ENCODE measurements at regions not wholly inside any gene's neighbourhood (a gene's known extent, or its start where the extent isn't known, plus 50 kb on each side); places are given as distances from the start of the nearest gene placed in this dataset.

- H3F3A ChIP-seq (ENCODE audit: low read depth), result no peaks in the 10 kb centered on the region
- H3K9ac ChIP-seq, result no peak overlapping the region
- Mint-ChIP-seq H3K27ac (no peak overlapping the region), H3K4me3 (no peak overlapping the region), H3K9me3 (no peaks in the 10 kb centered on the region), H3K4me1 (peaks cover 7% of the 10 kb centered on the region), H3K27me3 (ENCODE audit: insufficient read depth, low read depth) (no peaks in the 10 kb centered on the region), H3K36me3 (no peaks in the 10 kb centered on the region)
- H3K4me3 ChIP-seq, result no peak overlapping the region
- H3K9me3 ChIP-seq (ENCODE audit: low read depth), result no peaks in the 10 kb centered on the region
- H4K20me1 ChIP-seq (ENCODE audit: low read depth), result no peaks in the 10 kb centered on the region
- H3K4me1 ChIP-seq, result no peaks in the 10 kb centered on the region
- no peak overlapping the region for H3K4me2 ChIP-seq
- peaks cover 39% of the 10 kb centered on the region for H3K27me3 ChIP-seq
- no peak overlapping the region for H3K27ac ChIP-seq
- no peaks in the 10 kb centered on the region for H3K36me3 ChIP-seq
- H3K79me2 ChIP-seq (ENCODE audit: low read depth), result no peaks in the 10 kb centered on the region
- no peak overlapping the region for H2AFZ ChIP-seq (replicated peaks)
- DNase-seq (ENCODE audit: low spot score), result no peak
- TF ChIP-seq EZH2 (IDR thresholded peaks at IDR 0.05) (no peak), EZH2phosphoT487 (IDR thresholded peaks at IDR 0.05) (no peak)
- TF ChIP-seq, protein P1, sequence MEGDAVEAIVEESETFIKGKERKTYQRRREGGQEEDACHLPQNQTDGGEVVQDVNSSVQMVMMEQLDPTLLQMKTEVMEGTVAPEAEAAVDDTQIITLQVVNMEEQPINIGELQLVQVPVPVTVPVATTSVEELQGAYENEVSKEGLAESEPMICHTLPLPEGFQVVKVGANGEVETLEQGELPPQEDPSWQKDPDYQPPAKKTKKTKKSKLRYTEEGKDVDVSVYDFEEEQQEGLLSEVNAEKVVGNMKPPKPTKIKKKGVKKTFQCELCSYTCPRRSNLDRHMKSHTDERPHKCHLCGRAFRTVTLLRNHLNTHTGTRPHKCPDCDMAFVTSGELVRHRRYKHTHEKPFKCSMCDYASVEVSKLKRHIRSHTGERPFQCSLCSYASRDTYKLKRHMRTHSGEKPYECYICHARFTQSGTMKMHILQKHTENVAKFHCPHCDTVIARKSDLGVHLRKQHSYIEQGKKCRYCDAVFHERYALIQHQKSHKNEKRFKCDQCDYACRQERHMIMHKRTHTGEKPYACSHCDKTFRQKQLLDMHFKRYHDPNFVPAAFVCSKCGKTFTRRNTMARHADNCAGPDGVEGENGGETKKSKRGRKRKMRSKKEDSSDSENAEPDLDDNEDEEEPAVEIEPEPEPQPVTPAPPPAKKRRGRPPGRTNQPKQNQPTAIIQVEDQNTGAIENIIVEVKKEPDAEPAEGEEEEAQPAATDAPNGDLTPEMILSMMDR (IDR thresholded peaks at IDR 0.05), result no peak
Observed at GRCh38 chr3:69688400-69688799, 50.9 kb upstream of the MITF start.

DNA sequence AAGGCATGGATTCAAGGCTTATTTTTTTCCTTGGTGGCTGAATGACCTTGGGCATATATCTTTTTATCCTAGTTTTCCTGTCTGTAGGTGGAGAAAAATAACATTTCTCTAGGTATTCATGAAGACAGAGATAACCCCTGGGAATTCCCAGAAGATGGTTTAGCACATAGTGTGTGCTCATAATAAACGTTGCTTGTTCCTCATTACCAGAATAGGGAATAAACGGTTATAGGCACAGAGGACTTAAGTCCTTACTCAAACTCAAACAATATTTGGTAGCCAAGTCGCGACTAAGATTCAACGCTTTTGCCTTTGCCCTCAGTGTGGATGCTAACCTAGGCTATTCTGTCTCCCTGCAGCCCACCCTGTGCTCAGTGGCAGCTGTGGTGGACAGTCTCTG is 51.6 kb upstream of the MITF start:
- Histone ChIP-seq H2AFZ (replicated peaks) (no peak overlapping the region), H3K4me1 (no peaks in the 10 kb centered on the region), H3K27ac (no peak overlapping the region), H3K9me3 (ENCODE audit: low read depth) (no peaks in the 10 kb centered on the region), H3K27me3 (peaks cover 47% of the 10 kb centered on the region), H3K36me3 (no peaks in the 10 kb centered on the region), H3K4me3 (no peak overlapping the region), H3F3A (ENCODE audit: low read depth) (no peaks in the 10 kb centered on the region), H3K9ac (no peak overlapping the region), H4K20me1 (ENCODE audit: low read depth) (no peaks in the 10 kb centered on the region), H3K4me2 (no peak overlapping the region), H3K79me2 (ENCODE audit: low read depth) (no peaks in the 10 kb centered on the region)
- TF ChIP-seq, protein P1 (IDR thresholded peaks at IDR 0.05), result no peak
- TF ChIP-seq EZH2phosphoT487 (IDR thresholded peaks at IDR 0.05) (no peak), EZH2 (IDR thresholded peaks at IDR 0.05) (no peak)
- DNase-seq (ENCODE audit: low spot score), result no peak
- Mint-ChIP-seq H3K9me3 (no peaks in the 10 kb centered on the region), H3K4me1 (peaks cover 7% of the 10 kb centered on the region), H3K36me3 (no peaks in the 10 kb centered on the region), H3K4me3 (no peak overlapping the region), H3K27me3 (ENCODE audit: insufficient read depth, low read depth) (peaks cover 2% of the 10 kb centered on the region), H3K27ac (no peak overlapping the region)

GRCh38 chr3:69686056-69686455 is 53.2 kb upstream of the MITF start:
- Histone ChIP-seq H3K36me3 (no peaks in the 10 kb centered on the region), H3K4me2 (no peak overlapping the region), H3K4me1 (no peaks in the 10 kb centered on the region), H3K79me2 (ENCODE audit: low read depth) (no peaks in the 10 kb centered on the region), H3K27me3 (peaks cover 62% of the 10 kb centered on the region), H3K27ac (no peak overlapping the region), H4K20me1 (ENCODE audit: low read depth) (no peaks in the 10 kb centered on the region), H3K4me3 (no peak overlapping the region), H2AFZ (replicated peaks) (no peak overlapping the region), H3K9me3 (ENCODE audit: low read depth) (no peaks in the 10 kb centered on the region), H3F3A (ENCODE audit: low read depth) (no peaks in the 10 kb centered on the region), H3K9ac (no peak overlapping the region)
- DNase-seq (ENCODE audit: low spot score), result no peak
- Mint-ChIP-seq H3K27ac (no peak overlapping the region), H3K9me3 (no peaks in the 10 kb centered on the region), H3K4me1 (no peaks in the 10 kb centered on the region), H3K36me3 (no peaks in the 10 kb centered on the region), H3K4me3 (no peak overlapping the region), H3K27me3 (ENCODE audit: insufficient read depth, low read depth) (peaks cover 2% of the 10 kb centered on the region)
- TF ChIP-seq, protein P1 (IDR thresholded peaks at IDR 0.05), result no peak
- TF ChIP-seq EZH2phosphoT487 (IDR thresholded peaks at IDR 0.05) (no peak), EZH2 (IDR thresholded peaks at IDR 0.05) (no peak)

All from neural progenitor cell (in vitro differentiated cells).